SU-DHL-6 (cell line): ENCODE measurements at regions not wholly inside any gene's neighbourhood (a gene's known extent, or its start where the extent isn't known, plus 50 kb on each side); places are given as distances from the start of the nearest gene placed in this dataset.

ENCODE experiments used
- CTCF ChIP-seq: fragments of 200-600 bp; sonication (generic); IDR thresholded peaks from one replicate; pipeline ENCODE4 v1.5.1; 2017; ENCODE audit warnings: antibody characterized with exemption, mild to moderate bottlenecking, low read length, moderate library complexity; ENCODE audit not compliant: insufficient read depth, poor library complexity, severe bottlenecking
- EZH2phosphoT487 ChIP-seq: fragments of 200-600 bp; sonication (generic), shearing (Covaris generic); conservative IDR thresholded peaks from 2 replicates; pipeline ENCODE4 v1.6.1; 2018; ENCODE audit warnings: mild to moderate bottlenecking, antibody characterized with exemption, low read length, moderate library complexity, mixed read lengths

GRCh38 chr12:66775871-66776270 is 97.0 kb upstream of the GRIP1 start:
- TF ChIP-seq CTCF (no peak), EZH2phosphoT487 (no peak)
